Embryonic facial prominence (tissue), 1 donor: ENCODE measurements at regions not wholly inside any gene's neighbourhood (a gene's known extent, or its start where the extent isn't known, plus 50 kb on each side); places are given as distances from the start of the nearest gene placed in this dataset.

ENCODE experiments used
- DNase-seq: peaks from one replicate; pipeline ENCODE4 v3.0.0-alpha.2; 2016; ENCODE audit errors: extremely low spot score

DNA sequence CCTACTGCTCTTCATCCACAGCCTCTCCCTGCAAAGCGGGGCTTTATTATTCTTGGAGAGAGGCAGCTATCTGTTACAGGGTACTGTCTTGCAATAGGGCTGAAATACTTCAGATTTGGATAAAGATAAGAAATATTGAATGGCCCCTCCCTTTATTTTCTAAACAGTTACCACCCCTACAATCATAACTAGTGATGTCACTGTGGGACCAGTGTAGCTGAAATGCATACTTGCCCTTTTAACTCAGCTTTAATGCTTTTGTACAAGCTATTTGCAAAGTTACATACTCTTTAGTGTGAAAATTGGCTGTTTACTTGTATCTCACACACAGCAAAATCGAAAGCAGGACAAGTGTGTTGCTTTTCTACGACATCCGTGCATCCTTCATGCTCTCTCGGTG is 261.7 kb upstream of the GATB start:
- DNase-seq, result no peak

DNA sequence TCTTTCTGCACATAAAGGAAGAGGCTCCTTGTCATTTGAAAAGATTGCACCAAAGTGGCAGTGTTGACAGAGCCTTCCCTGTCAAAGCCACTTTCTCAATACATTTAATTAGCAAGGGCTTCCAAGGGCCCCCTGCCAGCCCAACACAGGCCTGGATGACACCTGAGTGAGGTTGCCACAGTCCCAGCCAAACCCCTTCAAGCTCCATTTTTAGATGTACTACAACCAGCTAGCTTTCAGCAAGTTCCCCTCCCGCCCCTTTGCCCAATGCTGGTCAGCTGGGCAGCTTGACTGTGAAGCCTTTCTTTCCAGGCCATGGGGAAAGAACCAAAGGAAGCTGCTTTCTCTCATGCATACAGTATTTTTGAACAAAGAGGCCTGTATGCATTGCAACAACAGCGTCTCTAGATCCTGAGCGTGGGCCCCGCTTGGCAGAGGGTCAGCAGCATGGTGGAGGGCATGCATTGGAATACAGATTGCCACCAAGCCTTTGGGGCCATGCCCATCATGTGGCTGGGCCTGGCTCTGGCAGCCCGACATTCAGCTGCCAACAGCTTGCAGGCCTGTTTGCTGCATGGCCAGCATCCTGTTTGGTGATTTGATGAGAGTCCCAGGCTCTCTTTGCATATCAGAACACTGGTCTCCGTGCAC is 261.1 kb upstream of the GATB start:
- no peak for DNase-seq

DNA sequence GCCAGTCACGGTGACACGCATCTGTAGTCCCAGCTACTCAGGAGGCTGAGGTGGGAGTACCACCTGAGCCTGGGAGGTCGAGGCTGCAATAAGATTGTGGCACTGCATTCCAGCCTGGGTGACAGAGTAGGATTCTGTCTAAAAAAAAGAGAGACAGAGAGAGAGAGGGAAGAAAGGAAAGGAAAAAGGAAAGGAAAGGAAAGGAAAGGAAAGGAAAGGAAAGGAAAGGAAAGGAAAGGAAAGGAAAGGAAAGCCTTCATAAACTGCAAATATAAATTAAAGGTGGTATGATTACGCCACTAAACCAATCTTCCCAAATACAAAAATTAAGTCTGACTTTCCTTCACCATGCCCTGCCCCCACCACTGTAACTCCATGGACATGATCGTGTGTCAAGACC is 259.3 kb upstream of the GATB start:
- DNase-seq, result no peak

DNA sequence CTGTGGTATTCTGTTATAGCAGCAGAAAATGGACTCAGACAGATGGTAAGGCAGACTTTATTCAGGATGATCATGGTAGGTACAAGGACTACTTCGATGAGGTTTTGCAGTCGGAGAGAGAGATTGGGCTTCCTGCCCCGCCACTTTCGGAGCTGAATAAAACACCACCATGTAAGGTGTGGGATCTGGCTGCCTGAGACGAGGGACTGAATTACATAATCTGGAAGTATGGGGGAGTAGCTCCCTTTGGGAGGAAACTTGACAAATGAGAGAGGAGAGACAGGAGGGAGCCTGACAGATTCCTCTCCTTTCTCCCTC is 255.5 kb upstream of the GATB start:
- DNase-seq, result no peak

DNA sequence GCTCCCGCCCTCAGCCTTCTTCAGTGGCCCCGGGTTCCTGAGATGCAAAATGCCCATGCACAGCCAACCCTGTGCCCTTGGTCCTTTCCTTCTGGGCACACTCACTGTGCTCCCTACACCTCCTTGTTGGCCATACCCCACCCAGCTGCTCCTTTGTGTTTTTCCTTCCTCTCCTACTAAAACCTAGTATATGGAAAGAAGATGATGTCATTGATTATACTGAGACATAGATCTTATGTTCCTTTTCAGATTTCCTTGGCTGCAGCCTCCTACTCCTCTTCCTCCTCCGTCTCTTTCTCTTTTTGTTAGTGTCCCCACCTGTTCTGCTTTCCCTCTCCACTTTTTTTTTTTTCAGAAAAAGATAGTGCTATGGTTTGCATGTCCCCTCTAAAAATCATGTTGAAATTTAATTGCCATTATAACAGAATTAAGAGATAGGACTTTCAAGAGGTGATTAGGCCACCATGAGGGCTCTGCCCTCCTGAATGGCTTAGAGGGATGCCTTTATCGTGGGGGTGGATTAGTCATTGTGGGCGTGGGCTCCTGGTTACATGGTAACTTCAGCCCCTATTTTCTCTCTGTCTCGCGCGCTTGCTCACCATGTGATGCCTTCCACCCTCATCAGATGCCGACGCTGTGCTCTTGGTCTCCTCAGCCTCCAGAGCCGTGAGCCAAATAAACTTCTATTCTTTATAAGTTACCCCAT is 254.9 kb upstream of the GATB start:
- DNase-seq, result no peak

DNA sequence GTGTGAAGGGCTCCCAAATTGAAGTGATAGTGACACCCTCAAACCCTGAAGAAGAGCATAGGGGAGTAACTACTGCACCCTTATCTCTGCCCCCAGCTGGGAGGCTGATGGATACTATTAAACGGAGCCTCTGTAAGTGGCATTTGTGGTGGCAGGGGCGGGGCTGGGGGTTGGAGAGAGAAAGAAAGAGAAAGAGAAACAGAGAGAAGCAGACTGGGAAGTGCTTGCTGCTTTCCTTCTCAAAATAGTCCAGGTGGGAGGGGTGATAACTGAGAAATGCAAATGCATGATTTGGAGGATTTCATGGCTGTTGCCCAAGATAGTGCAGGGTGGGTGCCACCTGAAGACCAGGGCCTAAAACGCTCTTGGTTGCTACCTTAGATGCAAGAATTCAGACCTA is 253.5 kb upstream of the GATB start:
- no peak for DNase-seq

DNA sequence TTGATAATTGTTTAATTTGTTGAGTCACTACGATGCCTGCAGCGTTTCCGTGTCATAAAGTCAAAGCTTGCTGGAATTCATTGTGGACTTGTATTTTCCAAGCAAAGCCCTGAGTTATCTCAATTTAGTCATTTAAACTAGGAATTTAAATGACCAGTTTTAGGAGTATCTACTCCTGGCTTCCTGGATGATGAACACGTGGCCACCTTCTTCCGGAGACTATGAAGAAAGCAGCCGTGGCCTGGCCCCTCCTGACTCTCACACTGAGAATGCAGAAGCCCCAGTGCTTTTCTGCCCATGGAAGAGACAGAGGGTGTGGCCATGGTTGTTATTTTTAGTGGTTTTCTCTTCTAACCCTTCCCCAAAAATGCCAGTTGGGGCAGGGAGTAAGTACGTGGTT is 250.7 kb upstream of the GATB start:
- no peak for DNase-seq

DNA sequence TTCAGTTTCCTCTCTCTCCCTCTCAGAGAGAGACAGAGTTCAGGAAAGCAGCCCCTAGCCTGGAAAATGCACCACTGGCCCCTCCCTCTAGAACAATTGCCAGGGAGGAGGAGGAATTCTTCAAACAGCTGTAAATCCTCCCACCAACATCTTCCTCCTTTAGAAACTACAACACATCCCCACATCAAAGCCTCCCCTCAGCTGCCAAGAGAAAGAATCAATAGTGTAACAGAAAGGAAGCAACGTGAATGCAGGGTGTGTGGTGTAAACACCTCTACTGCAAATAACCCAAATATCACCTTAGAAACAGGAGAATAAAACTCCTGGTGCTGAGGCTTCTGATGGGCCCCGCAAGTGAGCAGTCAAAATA is 249.9 kb upstream of the GATB start:
- no peak for DNase-seq

DNA sequence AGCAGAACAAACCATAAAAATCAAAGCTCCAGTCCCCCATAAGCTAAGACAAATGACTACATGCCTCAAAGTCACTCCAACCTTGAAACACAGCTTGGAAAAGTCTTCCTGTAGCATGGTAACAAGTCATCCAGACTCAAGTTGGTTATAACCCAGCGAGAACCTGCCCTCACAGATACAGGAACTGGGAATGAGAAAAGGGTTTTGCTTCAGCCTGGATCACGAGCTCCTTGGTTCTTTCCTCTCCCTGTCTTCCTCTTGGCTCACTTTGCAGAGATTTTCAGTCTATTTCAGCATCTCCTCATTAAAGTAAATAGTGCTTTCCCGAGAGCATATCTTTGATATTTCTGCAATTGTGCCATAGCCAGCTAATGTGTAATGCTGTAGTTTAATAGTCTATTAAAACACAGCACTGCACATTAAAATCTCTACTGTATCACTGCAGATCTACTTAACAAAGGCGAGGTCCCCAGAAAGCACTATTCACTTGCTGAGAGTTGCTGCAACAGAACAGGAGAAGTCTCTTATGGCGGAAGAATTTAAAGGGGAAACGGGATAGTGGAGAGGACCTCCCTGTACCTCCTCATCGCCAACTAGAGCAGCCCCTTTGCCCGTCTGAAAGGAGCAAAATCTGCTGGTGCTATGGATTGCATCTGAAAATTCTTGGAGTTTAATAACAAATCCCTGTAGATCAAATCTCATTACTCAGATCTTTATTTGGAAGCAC is 249.3 kb upstream of the GATB start:
- DNase-seq, result no peak

DNA sequence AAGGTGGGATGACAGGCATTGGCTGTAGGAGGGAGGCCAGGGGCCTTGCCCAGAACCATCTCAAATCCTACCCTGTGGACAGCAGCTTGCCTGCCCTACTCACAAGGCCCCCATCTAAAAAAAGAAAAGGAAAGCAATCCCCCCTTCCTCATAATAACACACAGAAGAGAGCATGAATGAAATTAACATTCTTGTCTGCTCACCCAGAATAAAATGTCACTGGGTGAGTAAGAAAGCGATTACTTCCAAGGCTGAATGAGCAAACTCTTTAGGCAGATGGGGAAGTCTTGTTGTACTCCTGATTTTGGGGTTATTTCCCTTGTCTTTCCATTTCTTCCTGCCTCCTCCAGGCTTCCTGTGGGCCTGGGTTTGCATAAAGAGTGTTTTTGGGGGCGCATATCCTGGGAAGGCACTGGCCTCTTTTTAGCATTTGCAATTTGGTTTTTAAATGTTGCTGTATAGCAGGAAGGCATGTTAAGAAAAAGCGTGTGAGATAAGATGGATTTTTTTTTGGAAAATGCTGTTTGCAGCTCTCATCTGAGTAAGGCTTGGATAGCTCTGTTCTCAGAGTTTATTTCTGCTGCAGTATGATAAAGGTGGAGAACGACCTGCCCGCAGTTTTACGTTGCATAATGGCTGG is 248.3 kb upstream of the GATB start:
- DNase-seq, result no peak

DNA sequence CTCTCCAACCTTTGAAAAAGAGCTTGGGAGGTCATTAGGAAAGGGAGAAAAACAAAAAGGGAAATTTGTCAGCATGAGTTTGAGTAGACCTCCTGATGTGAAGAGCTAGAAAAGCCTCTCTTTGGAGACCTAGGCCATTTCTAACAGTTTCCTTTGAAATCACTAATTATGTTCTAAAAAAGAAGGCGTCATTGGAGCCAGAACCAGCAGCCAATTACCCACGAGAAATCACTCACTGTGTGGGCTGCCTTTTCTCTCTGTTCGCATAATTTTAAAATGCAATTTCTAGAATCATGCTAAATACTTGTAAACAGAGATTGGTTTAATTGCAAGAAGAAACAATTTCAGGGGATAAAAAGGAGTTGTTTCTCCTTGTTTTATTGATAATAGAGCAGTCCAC is 246.3 kb upstream of the GATB start:
- DNase-seq, result no peak

DNA sequence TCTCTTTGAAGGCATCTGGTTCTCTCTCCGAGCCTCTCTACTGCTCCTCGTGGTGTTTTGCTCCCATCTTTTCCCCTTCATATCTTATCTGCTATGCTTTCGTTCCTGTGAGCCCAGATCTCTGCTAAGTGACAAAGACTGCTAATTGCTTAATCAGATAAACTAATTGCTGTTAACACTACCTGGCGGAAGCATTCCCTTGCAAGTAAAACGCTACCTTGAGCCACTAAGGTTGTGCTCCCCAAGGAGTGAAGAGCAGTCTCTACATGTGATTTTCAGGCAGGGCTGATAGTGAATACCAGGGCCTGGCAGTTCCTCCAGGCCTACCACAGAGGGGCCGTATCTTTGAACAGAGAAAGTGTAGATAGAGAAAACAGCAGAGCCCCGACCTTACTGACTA is 244.0 kb upstream of the GATB start:
- DNase-seq, result no peak

DNA sequence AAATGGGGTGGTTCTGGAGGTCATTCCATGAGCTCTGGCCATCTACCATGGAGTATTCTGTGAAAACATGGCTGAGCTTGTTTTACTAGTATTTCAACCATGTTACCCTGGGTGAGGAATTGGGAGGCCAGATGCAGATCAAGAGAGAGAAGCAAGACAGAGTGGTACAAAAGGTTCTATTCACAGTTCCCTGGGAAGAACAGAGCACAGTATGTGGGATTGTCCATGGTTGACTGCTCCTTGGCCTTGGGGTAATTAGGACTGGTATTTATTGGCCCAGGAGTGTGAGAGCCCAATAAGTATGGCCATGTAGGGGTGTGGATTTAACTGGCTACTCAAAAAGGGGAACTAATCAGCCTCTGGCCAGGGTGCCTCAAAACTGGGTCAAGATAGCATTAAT is 239.7 kb upstream of the GATB start:
- DNase-seq, result no peak

DNA sequence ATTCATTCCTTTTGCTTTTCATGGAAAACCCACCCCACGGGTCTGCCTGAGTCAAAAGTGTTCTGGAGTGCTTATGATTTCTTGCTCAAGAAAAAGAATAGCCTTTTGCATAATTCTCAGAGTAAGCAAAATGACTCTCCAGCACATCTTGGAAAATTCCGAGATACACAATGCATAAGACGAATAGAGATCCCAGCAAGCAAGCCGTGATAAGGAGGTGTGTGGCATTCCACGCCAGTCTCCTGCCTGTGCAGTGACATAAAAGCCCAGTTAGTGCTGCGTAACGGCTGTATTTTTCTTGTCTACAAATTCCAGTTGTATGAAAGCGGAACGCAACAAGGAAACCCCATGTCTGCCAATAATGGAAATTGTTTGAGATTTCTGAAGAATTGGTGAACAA is 237.9 kb upstream of the GATB start:
- DNase-seq, result no peak

DNA sequence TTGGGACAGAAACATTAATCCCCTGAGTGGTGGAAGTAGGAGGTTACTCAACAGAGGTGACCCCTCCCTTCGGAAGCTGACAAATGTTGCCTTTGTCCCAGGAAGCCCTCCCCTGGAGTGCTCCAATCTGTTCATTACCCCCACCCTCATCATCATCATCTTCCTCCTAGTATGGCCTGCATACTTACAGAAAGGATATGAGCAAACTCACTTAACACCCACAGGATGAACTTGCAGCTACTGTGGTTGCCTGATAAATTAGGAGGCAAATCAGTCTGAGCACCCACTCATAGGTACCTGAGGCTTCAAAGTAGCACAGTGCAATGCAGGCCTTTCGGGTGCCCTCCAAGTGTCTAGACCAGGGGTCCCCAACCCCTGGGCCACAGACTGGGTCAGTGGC is 236.7 kb upstream of the GATB start:
- DNase-seq, result no peak

DNA sequence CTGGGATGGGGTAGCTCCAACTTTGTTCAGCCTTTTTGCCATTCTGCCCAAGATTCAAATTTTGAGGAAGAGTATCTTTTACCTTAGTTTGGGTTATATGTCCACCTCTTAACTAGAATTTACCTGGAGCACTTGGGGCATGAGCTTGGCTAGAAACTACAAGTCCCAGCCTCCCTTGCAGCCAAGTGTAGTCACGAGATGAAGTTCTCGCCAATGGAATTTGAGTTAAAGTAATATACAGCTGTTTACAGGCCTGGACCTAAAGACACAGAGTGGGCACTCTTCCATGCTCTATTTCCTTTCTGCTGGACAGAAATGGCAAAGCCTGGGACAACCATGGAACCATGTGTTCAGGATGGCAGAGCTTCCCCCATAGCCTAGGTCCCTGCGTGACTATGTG is 233.6 kb upstream of the GATB start:
- no peak for DNase-seq

DNA sequence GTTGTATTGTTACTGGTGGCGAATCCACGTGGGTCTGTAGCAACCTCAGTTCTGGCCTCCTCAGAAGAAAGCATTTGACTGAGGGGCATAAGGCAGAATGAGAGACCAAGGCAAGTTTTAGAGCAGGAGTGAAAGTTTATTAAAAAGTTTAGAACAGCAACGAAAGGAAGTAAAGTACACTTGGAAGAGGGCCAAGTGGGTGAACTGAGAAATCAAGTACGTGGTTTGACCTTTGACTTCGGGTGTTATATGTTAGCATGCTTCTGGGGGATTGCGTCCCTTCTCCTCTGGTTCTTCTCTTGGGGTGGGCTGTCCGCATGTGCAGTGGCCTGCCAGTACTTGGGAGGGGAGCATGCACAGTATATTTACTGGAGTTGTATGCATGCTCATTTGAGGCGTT is 232.7 kb upstream of the GATB start:
- no peak for DNase-seq

DNA sequence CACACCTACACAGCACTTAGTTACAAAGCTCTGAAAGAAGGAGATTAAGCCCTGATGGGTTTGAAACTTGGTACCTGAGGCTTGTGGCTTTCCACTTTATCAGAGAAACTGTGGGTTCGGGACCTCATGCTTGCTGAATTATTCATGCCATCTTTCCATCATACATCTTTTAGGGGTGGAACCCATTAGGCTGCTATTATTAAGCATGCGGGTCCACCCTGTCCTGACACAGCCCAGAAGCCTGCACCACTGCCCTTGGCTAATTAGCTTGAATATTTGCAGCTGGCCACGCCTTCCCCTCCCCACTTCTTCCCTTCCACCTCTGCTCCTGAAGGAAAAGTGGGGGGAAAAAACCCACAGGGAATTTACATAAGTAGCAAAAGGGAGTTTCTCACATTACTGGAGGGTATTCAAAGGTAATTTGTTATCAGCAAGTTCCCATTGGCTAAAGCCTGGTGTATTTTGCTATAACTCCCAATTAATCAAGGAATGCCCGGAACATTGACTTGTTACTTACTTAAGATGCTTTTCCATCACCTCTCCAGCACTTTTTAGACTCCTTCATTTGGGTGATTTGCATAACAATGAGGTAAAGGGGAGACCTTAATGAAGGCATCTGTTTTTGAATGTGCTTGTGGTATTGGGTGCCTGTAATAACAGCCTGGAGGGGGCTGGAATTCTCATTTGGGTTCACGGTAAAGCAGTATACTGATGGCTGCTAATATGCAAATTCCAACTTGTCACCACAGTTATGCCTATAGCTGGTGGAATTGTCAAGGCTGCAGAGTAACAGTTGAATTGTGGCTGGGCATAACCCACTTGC is 231.7 kb upstream of the GATB start:
- DNase-seq, result no peak

DNA sequence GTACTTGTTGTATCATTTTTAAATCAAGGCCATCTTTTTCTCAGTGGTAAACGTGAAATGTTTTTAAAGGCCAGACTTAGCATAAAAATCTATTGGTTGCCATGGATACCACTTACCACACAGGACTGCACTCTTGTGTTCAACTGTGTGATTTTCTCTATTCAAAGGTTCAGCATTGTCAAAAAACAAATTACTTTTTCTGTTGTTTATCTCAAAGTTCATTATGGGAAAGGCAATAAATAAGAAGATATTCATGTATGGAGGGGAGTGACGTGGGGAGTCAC is 231.0 kb upstream of the GATB start:
- DNase-seq, result no peak

DNA sequence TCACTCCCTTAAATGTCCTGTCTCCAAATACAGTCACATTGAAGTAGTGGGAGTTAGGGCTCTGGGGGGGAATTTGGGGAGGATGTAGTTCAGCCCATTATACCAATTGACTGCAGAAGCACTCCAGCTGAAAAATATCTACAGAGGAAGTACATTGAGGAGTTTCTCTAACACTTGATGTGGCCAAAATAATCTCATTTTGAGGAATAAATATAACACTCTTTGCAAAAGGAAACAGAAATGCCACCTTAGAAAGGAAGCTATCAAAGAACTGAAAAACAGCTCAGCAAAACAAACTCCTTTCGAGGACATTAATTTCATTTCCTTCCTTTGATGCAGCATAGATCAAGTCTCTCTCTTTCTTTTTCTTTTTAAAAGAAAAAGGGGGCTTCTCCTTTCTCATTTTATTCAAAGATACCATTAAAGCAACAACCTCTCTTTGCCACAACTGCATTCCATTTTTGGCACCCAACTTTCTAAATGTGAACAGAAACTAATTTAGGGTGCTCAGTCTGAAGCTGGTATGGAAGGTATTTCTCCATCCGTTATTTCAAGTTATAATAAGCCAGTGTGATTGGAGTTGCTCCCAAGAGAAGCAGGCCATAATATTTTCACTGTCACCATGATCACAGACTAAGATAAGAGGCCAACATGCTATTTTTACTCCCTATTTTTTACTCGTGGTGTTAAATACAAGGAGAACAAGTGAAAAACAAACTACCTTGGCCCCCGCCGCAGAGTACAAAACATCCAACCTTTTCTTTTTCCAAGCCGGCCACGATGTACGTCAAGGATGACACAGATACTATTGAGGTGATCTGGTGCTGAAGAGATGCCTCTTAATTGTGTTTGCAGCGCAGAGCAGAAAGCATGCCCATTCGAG is 230.4 kb upstream of the GATB start:
- no peak for DNase-seq

DNA sequence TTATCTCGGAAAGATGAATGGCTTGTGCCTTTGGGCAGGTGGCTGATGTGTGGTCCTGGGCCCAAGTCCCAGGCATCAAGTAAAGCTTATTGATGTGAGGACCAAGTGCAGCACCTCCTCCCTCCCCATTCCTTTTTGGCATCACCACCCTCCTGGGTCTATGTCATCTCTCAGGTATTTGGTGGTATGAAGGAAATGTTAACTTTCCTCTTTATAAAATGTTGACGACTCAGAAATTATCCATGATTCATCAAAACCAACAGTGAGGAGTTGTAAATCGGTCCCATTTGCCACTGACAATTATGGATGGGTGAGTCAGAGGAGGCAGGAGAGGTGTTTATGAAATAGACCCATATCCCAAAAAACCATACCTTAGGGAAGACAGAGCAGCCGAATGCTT is 229.4 kb upstream of the GATB start:
- DNase-seq, result no peak
